ENCODE measurements at regions not wholly inside any gene's neighbourhood (a gene's known extent, or its start where the extent isn't known, plus 50 kb on each side); places are given as distances from the start of the nearest gene placed in this dataset.
"Not testable (repeated sequence)": the region's sequence is repeated elsewhere in the genome, so short reads cannot be mapped to it uniquely, and the experiment has no call there.

DNA sequence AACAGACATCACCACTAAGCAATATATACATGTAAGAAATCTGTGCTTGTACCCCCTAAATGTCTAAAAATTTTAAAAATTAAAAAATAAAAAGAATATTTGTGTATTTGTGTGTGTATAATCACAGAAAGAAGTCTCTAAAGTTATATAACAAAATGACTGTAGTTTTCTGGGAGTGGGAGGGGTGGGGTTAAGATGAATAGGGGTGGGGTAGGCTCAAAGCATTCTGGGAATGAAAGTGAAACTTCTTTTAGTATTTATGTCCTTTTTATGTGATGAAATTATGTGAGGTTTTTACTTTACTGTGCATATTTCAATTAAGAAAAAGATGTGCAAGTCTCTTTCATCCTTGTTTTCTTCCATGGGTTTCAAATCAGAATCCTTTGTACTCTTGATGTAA, 65.3 kb downstream of the FASLG start:
- POLR2A ChIA-PET, result no interaction called here
- CTCF ChIA-PET, result no interaction called here
- no peak for DNase-seq (ENCODE audit: extremely low spot score)
- TF ChIP-seq SP1 (IDR thresholded peaks at IDR 0.05), result no peak
- TF ChIP-seq SUZ12 (IDR thresholded peaks at IDR 0.05), result no peak
- TF ChIP-seq CTBP1 (IDR thresholded peaks at IDR 0.05; ENCODE audit: borderline replicate concordance), result no peak
- no peak for TF ChIP-seq ELF4 (IDR thresholded peaks at IDR 0.05)
- no peak for TF ChIP-seq L3MBTL2 (conservative IDR thresholded peaks at IDR 0.05)

GRCh38 chr1:172724765-172725613, 66.1 kb downstream of the FASLG start:
- TF ChIP-seq ARNT (IDR thresholded peaks at IDR 0.05) (no peak), FOXA1 (IDR thresholded peaks at IDR 0.05) (no peak)
- no peak for DNase-seq (ENCODE audit: extremely low spot score)
- CTCF ChIA-PET, result no interaction called here
- POLR2A ChIA-PET, result no interaction called here

GRCh38 chr1:172726740-172727139, 67.8 kb downstream of the FASLG start:
- no peak for DNase-seq (ENCODE audit: extremely low spot score)
- ChIA-PET POLR2A (no interaction called here), CTCF (no interaction called here)
- TF ChIP-seq PKNOX1 (IDR thresholded peaks at IDR 0.05), result no peak
- no peak for TF ChIP-seq L3MBTL2 (conservative IDR thresholded peaks at IDR 0.05)
- TF ChIP-seq FOXA1 (IDR thresholded peaks at IDR 0.05), result no peak
- no peak for TF ChIP-seq LEF1 (IDR thresholded peaks at IDR 0.05; ENCODE audit: borderline replicate concordance)
- no peak for TF ChIP-seq BHLHE40 (IDR thresholded peaks at IDR 0.05; ENCODE audit: borderline replicate concordance)
- TF ChIP-seq HDGF (IDR thresholded peaks at IDR 0.05; ENCODE audit: borderline replicate concordance), result no peak
- no peak for TF ChIP-seq ELF4 (IDR thresholded peaks at IDR 0.05)
- TF ChIP-seq SUZ12 (IDR thresholded peaks at IDR 0.05), result no peak
- TF ChIP-seq ZNF384 (IDR thresholded peaks at IDR 0.05), result no peak
- TF ChIP-seq NFRKB (IDR thresholded peaks at IDR 0.05), result no peak
- TF ChIP-seq CTBP1 (IDR thresholded peaks at IDR 0.05; ENCODE audit: borderline replicate concordance), result no peak
- TF ChIP-seq FOXM1 (IDR thresholded peaks at IDR 0.05; ENCODE audit: borderline replicate concordance), result no peak
- TF ChIP-seq ARNT (IDR thresholded peaks at IDR 0.05), result no peak

- POLR2A ChIA-PET, result no interaction called here
- TF ChIP-seq BHLHE40 (IDR thresholded peaks at IDR 0.05; ENCODE audit: borderline replicate concordance), result no peak
- TF ChIP-seq TARDBP (IDR thresholded peaks at IDR 0.05), result no peak
- no peak for TF ChIP-seq ELF4 (IDR thresholded peaks at IDR 0.05)
- TF ChIP-seq ZNF384 (IDR thresholded peaks at IDR 0.05), result no peak
- TF ChIP-seq ARNT (IDR thresholded peaks at IDR 0.05), result no peak
- no peak for TF ChIP-seq FOXK2 (IDR thresholded peaks at IDR 0.05)
- no peak for DNase-seq (ENCODE audit: extremely low spot score)
- CTCF ChIA-PET, result interaction anchor here (0.9 kb wide), 1 partner anchor 10 kb away, joined by 3 read pairs; no protein-coding TSS in a partner anchor
Observed at GRCh38 chr1:172727275-172727857, 68.5 kb downstream of the FASLG start.

DNA sequence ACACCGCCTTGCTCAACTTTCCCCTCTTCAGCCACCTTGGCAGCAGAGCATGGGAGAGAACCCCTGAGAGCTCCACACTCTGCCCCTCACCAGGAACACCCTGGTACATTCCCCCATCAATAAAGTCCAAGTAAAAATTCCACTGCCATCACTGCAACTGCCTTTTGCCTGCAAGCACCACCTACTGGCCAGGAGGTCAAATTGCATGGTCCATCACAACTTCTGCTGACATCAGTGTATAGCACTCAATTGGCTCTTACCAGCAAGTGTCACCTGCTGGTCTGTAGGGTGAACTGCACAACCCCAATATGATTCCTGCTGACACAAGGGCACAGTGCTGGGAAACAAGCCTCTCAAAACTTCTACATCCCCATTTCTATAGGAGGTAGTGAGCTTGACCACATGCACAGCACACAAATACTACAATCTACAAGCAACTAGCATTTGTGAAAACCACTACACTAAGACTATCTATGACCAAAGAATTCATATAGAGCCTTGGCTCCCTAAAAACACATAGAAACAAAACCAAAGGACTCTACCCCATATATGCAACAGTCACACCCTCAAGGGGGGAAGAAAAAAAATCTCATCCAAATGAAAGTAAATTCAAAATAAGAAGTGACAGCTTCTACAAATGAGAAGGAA, 69.2 kb downstream of the FASLG start:
- POLR2A ChIA-PET, result no interaction called here
- CTCF ChIA-PET, result interaction anchor here (0.9 kb wide), 1 partner anchor 9 kb away, joined by 3 read pairs; no protein-coding TSS in a partner anchor
- DNase-seq (ENCODE audit: extremely low spot score), result peak; percentile 58
- no peak for TF ChIP-seq ELF4 (IDR thresholded peaks at IDR 0.05)
- TF ChIP-seq NFRKB (IDR thresholded peaks at IDR 0.05), result no peak
- TF ChIP-seq CTBP1 (IDR thresholded peaks at IDR 0.05; ENCODE audit: borderline replicate concordance), result no peak
- no peak for TF ChIP-seq FOXM1 (IDR thresholded peaks at IDR 0.05; ENCODE audit: borderline replicate concordance)
- no peak for TF ChIP-seq SP1 (IDR thresholded peaks at IDR 0.05)
- TF ChIP-seq SUZ12 (IDR thresholded peaks at IDR 0.05), result no peak
- no peak for TF ChIP-seq HDGF (IDR thresholded peaks at IDR 0.05; ENCODE audit: borderline replicate concordance)
- TF ChIP-seq PKNOX1 (IDR thresholded peaks at IDR 0.05), result 0 out of 2 replicates have a peak, but pooled peaks have one; percentile 40
- TF ChIP-seq L3MBTL2 (conservative IDR thresholded peaks at IDR 0.05), result no peak
- TF ChIP-seq TARDBP (IDR thresholded peaks at IDR 0.05), result no peak
- no peak for TF ChIP-seq FOXA1 (IDR thresholded peaks at IDR 0.05)
- 0 out of 2 replicates have a peak, but pooled peaks have one; percentile 23 for TF ChIP-seq ARNT (IDR thresholded peaks at IDR 0.05)
- TF ChIP-seq LEF1 (IDR thresholded peaks at IDR 0.05; ENCODE audit: borderline replicate concordance), result no peak
- no peak for TF ChIP-seq ZNF384 (IDR thresholded peaks at IDR 0.05)
- no peak for TF ChIP-seq BHLHE40 (IDR thresholded peaks at IDR 0.05; ENCODE audit: borderline replicate concordance)

- CTCF ChIA-PET; POLR2A ChIA-PET; DNase-seq (ENCODE audit: extremely low spot score): not testable (repeated sequence)
Observed at GRCh38 chr1:172728705-172729104, 69.8 kb downstream of the FASLG start.

DNA sequence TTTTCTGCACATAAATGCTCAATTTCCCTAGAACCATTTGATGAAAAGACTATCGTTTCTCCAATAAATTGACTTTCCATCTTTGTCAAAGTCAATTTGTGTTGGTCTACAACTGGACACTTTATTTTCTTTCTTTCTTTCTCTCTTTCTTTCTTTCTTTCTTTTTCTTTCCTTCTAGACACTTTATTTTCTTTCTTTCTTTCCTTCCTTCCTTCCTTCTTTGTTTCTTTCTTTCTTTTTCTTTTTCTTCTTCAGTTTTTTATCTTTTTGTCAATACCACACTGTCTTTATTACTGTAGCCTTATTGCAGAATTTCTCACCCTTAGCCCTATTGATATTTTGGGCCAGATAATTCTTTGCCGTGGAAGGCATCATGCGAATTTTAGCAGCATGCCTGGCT, 73.5 kb downstream of the FASLG start:
- ChIA-PET CTCF (no interaction called here), POLR2A (no interaction called here)

More for the DNA sequence above, 73.5 kb downstream of the FASLG start:
- no peak for DNase-seq (ENCODE audit: extremely low spot score)
- TF ChIP-seq LEF1 (IDR thresholded peaks at IDR 0.05; ENCODE audit: borderline replicate concordance), result no peak
- TF ChIP-seq FOXM1 (IDR thresholded peaks at IDR 0.05; ENCODE audit: borderline replicate concordance), result no peak
- no peak for TF ChIP-seq BHLHE40 (IDR thresholded peaks at IDR 0.05; ENCODE audit: borderline replicate concordance)
- TF ChIP-seq ELF4 (IDR thresholded peaks at IDR 0.05), result no peak
- TF ChIP-seq TARDBP (IDR thresholded peaks at IDR 0.05), result no peak
- TF ChIP-seq L3MBTL2 (conservative IDR thresholded peaks at IDR 0.05), result no peak
- no peak for TF ChIP-seq CTBP1 (IDR thresholded peaks at IDR 0.05; ENCODE audit: borderline replicate concordance)
- TF ChIP-seq FOXK2 (IDR thresholded peaks at IDR 0.05), result no peak
- TF ChIP-seq PKNOX1 (IDR thresholded peaks at IDR 0.05), result no peak
- TF ChIP-seq ARNT (IDR thresholded peaks at IDR 0.05), result no peak
- no peak for TF ChIP-seq SP1 (IDR thresholded peaks at IDR 0.05)
- TF ChIP-seq SUZ12 (IDR thresholded peaks at IDR 0.05), result no peak
- TF ChIP-seq FOXA1 (IDR thresholded peaks at IDR 0.05), result no peak

All from HEK293T (cell line).